A549 (cell line): ENCODE measurements at regions not wholly inside any gene's neighbourhood (a gene's known extent, or its start where the extent isn't known, plus 50 kb on each side); places are given as distances from the start of the nearest gene placed in this dataset.

ENCODE experiments used
- ATAC-seq, 2 experiments: fragments of 200-7000 bp in 1 of 2; fragments of >200 bp in 1 of 2; cut with Nextera tagmentation in 1 of 2; cut with Tn5 transposase in 1 of 2; 3 replicates each; pipeline versions ENCODE4 v1.8.0 to v1.9.1; 2018 to 2020; ENCODE audit warnings: mild to moderate bottlenecking in 1 of 2, moderate library complexity in 1 of 2
- CTCF ChIA-PET: fragments of 300-600 bp; sonication (Branson Sonifier 250); formaldehyde crosslinking; extraction: SDS; loops from one replicate; lab custom pipeline; 2021; ENCODE audit warnings: antibody characterized with exemption, inconsistent platforms; lab: Yijun Ruan, JAX
- POLR2A ChIA-PET: fragments of 350-600 bp; formaldehyde crosslinking; extraction: SDS; loops from one replicate; lab custom pipeline; 2021; ENCODE audit warnings: antibody characterized with exemption, inconsistent platforms; lab: Yijun Ruan, JAX
- DNase-seq, 2 experiments: peaks; one replicate each; pipeline versions ENCODE4 v3.0.0 to v3.0.0-alpha.2; 2011 to 2016; ENCODE audit warnings: low read depth in 1 of 2, low spot score in 1 of 2
- FAIRE-seq: peaks from 2 replicates; lab custom pipeline; 2011; peaks lifted over from hg19 to GRCh38; lab: Jason Lieb, UNC
- H3K27ac ChIP-seq, 2 experiments: fragments of >200 bp; sonication (Bioruptor Twin); formaldehyde crosslinking; 3 replicates each; pipeline ENCODE4 v1.5.1; 2016 to 2017
- H3K4me1 ChIP-seq: fragments of >200 bp; sonication (Bioruptor Twin); formaldehyde crosslinking; 3 replicates; pipeline ENCODE4 v1.6.1; 2016
- H3K4me2 ChIP-seq: fragments of >200 bp; sonication (Bioruptor Twin); formaldehyde crosslinking; 3 replicates; pipeline ENCODE4 v1.6.1; 2016
- H3K4me3 ChIP-seq: fragments of >200 bp; sonication (Bioruptor Twin); formaldehyde crosslinking; 3 replicates; pipeline ENCODE4 v1.5.1; 2016
- H3K9me3 ChIP-seq: fragments of >200 bp; sonication (Bioruptor Twin); formaldehyde crosslinking; 3 replicates; pipeline ENCODE4 v1.6.1; 2016
- CBX8 ChIP-seq: fragments of 200-600 bp; sonication (generic); IDR thresholded peaks from 2 replicates; pipeline ENCODE4 v1.6.1; 2016
- CHD2 ChIP-seq: fragments of 150-350 bp; IDR thresholded peaks from 2 replicates; pipeline ENCODE4 v1.6.1; 2014; ENCODE audit warnings: low read length; ENCODE audit not compliant: partially characterized antibody
- EHF ChIP-seq: fragments of 250-450 bp; sonication (Bioruptor Pico); IDR thresholded peaks from 2 replicates; pipeline ENCODE4 v1.5.0; 2020; ENCODE audit warnings: mild to moderate bottlenecking
- EHMT2 ChIP-seq: fragments of 200-600 bp; sonication (generic); IDR thresholded peaks from 2 replicates; pipeline ENCODE4 v1.6.1; 2016; ENCODE audit warnings: antibody characterized with exemption, low read depth, mild to moderate bottlenecking, moderate library complexity
- FOSL2 ChIP-seq, 2 experiments: fragments of 450-650 bp in 1 of 2; fragments of >200 bp in 1 of 2; sonication (Bioruptor Twin) in 1 of 2; formaldehyde crosslinking; IDR thresholded peaks; 2 replicates each; pipeline versions ENCODE4 v1.5.0 to v1.6.1; 2016 to 2020; ENCODE audit warnings: mild to moderate bottlenecking in 1 of 2, moderate library complexity in 1 of 2
- HEYL ChIP-seq: fragments of 250-450 bp; sonication (Bioruptor Pico); IDR thresholded peaks from 2 replicates; pipeline ENCODE4 v1.8.0; 2021; ENCODE audit warnings: mild to moderate bottlenecking, moderate library complexity
- KDM1A ChIP-seq: fragments of 200-600 bp; sonication (generic); IDR thresholded peaks from 2 replicates; pipeline ENCODE4 v1.6.1; 2016; ENCODE audit warnings: low read depth, mild to moderate bottlenecking
- MAFK ChIP-seq: fragments of 450-650 bp; IDR thresholded peaks from 2 replicates; pipeline ENCODE4 v1.6.1; 2014; ENCODE audit not compliant: partially characterized antibody
- NFE2L2 ChIP-seq: fragments of 150-350 bp; conservative IDR thresholded peaks from 2 replicates; pipeline ENCODE4 v1.6.1; 2014; ENCODE audit warnings: low read length
- PHF8 ChIP-seq: fragments of 200-600 bp; sonication (generic); IDR thresholded peaks from 2 replicates; pipeline ENCODE4 v1.6.1; 2016; ENCODE audit warnings: low read depth, mild to moderate bottlenecking, antibody characterized with exemption, moderate library complexity, borderline replicate concordance
- POLR2AphosphoS2 ChIP-seq: conservative IDR thresholded peaks from 2 replicates; pipeline ENCODE4 v1.6.1; 2012; ENCODE audit warnings: low read length, improper control_type of control experiment, inconsistent platforms
- RNF2 ChIP-seq: fragments of 200-600 bp; sonication (generic); IDR thresholded peaks from 2 replicates; pipeline ENCODE4 v1.6.1; 2016; ENCODE audit warnings: low read depth, mild to moderate bottlenecking, antibody characterized with exemption, moderate library complexity, borderline replicate concordance
- TP53 ChIP-seq: fragments of 250-450 bp; sonication (Bioruptor Pico); IDR thresholded peaks from 2 replicates; pipeline ENCODE4 v1.5.0; 2021; ENCODE audit warnings: mild to moderate bottlenecking, moderate library complexity
- ZC3H11A ChIP-seq: fragments of 450-650 bp; IDR thresholded peaks from 2 replicates; pipeline ENCODE4 v1.6.1; 2014; ENCODE audit warnings: antibody characterized with exemption, mild to moderate bottlenecking
- ZFP36 ChIP-seq: fragments of 450-650 bp; IDR thresholded peaks from 2 replicates; pipeline ENCODE4 v1.6.1; 2014; ENCODE audit warnings: borderline replicate concordance; ENCODE audit not compliant: partially characterized antibody
- WGBS: methylation state at CpG from one replicate; pipeline ENCODE4 v1.1.6; 2017; ENCODE audit errors: missing lambda C conversion rate; 5-methylcytosine and 5-hydroxymethylcytosine counted together
- TF ChIP-seq, protein P1 (sequence below): fragments of 150-350 bp; IDR thresholded peaks from 2 replicates; pipeline ENCODE4 v1.6.1; 2014; ENCODE audit warnings: low read depth, mild to moderate bottlenecking, low read length
- TF ChIP-seq, protein P2 (sequence below): fragments of 250-450 bp; sonication (Bioruptor Pico); IDR thresholded peaks from 2 replicates; pipeline ENCODE4 v1.5.0; 2020; ENCODE audit warnings: low read depth, mild to moderate bottlenecking, moderate library complexity
- TF ChIP-seq, protein P3 (sequence below): fragments of 200-600 bp; sonication (generic); IDR thresholded peaks from 2 replicates; pipeline ENCODE4 v1.6.1; 2016; ENCODE audit warnings: antibody characterized with exemption, mild to moderate bottlenecking, moderate library complexity
- TF ChIP-seq, protein P4 (sequence below): IDR thresholded peaks from 2 replicates; pipeline ENCODE4 v1.6.1; 2012; ENCODE audit warnings: low read depth, borderline replicate concordance
- TF ChIP-seq, protein P5 (sequence below): fragments of >200 bp; sonication (Bioruptor Twin); formaldehyde crosslinking; IDR thresholded peaks from 2 replicates; pipeline ENCODE4 v1.6.1; 2016
- TF ChIP-seq, protein P6 (sequence below): fragments of 450-650 bp; IDR thresholded peaks from 2 replicates; pipeline ENCODE4 v1.6.1; 2014; ENCODE audit warnings: antibody characterized with exemption

DNA sequence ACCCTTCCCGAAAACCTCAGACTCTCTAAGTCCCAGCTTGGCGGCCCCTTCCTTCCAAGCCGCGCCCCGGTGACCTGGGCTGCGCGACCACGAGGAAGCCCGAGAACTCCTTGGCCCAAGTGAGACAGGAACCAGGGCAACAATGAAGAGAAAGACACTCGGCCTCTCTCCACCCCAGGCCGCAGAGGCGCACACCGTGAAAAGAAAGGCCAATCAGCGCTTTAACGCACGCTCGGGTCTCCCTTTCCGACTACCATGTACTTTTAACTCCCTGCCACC lies 166.4 kb upstream of the PPP1R3A start (continued):
- no peak for TF ChIP-seq ZFP36
- TF ChIP-seq ZC3H11A: no peak
- TF ChIP-seq, protein P1, sequence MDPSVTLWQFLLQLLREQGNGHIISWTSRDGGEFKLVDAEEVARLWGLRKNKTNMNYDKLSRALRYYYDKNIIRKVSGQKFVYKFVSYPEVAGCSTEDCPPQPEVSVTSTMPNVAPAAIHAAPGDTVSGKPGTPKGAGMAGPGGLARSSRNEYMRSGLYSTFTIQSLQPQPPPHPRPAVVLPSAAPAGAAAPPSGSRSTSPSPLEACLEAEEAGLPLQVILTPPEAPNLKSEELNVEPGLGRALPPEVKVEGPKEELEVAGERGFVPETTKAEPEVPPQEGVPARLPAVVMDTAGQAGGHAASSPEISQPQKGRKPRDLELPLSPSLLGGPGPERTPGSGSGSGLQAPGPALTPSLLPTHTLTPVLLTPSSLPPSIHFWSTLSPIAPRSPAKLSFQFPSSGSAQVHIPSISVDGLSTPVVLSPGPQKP: no peak
- TF ChIP-seq, protein P2, sequence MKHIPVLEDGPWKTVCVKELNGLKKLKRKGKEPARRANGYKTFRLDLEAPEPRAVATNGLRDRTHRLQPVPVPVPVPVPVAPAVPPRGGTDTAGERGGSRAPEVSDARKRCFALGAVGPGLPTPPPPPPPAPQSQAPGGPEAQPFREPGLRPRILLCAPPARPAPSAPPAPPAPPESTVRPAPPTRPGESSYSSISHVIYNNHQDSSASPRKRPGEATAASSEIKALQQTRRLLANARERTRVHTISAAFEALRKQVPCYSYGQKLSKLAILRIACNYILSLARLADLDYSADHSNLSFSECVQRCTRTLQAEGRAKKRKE (CRISPR knock-in tag): no peak
- no peak for TF ChIP-seq NFE2L2
- TF ChIP-seq, all 56 proteins: peak for 0

DNA sequence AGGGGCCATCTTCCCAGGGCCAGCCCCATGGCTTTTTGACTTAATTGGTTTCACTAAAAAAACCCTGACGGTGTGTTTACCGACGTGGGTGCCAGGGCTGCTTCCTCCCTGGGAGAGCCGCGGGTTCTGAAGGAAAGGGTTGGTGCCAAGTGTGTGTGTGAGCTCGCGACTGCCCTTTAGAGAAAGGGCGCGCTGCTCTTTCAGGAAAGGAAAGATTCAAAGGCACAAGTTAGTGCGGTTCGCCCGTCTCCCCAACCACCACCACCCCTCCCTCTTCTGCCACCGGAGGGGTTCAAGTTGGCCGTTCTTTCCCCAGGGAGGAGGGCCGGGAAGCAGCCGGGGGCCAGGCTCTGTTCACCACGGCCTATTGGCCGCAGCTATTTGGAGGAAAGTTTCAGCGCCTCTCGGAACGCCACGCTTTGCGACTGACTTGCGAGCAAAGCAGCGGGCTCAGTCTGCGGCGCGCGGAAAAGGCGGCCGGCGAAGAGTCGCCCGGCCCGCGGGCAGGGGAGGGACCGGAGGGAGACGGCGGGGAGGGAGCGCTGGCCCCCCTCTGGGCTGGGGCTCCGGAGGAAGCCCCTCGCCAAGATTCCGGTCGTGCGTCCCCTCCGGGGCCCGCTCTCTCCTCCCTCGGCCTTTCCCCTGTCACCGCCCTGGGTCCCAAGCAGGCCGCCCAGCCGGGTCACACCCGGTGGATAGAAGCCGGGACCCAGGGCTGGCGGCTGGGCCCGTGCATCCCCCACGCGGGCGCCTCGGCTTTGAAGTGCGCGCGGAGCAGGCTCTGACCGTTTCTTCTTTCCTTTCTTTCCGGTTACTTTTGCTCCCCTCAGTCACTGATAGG lies 165.9 kb upstream of the PPP1R3A start:
- FAIRE-seq: no peak
- POLR2A ChIA-PET: no interaction called here

DNA sequence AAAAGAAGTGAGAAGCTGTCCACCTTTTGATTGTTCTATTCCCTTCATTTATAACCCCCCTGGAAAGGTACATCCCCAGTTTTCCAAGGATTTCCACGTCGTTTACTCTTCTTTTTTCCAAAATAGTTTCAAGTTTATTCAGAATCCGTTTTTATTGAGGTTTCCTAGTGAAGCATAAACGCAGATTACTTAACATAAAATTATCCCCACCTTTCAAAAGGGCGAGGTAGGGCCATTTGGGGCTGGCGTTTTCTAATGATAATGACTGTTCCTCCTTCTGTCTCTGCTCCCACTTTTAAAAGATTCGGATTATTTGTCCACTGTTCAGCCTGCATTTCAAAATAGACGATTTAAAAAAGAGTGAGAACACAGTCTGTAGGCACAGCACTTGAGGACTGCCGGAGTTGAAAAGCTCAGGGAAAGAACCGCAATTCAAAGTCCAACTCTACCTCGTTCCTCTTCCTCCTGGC lies 165.2 kb upstream of the PPP1R3A start:
- peaks cover 41% of the 10 kb centered on the region for H3K4me1 ChIP-seq
- ChIA-PET POLR2A (no interaction called here), CTCF (interaction anchor here (1.8 kb wide), 1 partner anchor 1767 kb away, joined by 11 read pairs; no protein-coding TSS in a partner anchor)
- WGBS: 50% methylated on average over 11 of the region's 11 CpGs
- FAIRE-seq (no peak), DNase-seq (no peak), ATAC-seq (peak in 1 of 2 experiments; percentile 6; a peak in 2 of 6 replicates)
- H3K4me3 ChIP-seq: peak overlapping the region; percentile 43
- H3K9me3 ChIP-seq: no peaks in the 10 kb centered on the region
- peak overlapping the region; percentile 99 for H3K4me2 ChIP-seq
- no peak overlapping the region for H3K27ac ChIP-seq
- TF ChIP-seq EHMT2: no peak
- no peak for TF ChIP-seq ZFP36
- no peak for TF ChIP-seq CBX8
- TF ChIP-seq EHF (CRISPR knock-in tag): no peak
- no peak for TF ChIP-seq POLR2AphosphoS2
- TF ChIP-seq HEYL (CRISPR knock-in tag): no peak
- TF ChIP-seq RNF2: no peak
- TF ChIP-seq, protein P3, sequence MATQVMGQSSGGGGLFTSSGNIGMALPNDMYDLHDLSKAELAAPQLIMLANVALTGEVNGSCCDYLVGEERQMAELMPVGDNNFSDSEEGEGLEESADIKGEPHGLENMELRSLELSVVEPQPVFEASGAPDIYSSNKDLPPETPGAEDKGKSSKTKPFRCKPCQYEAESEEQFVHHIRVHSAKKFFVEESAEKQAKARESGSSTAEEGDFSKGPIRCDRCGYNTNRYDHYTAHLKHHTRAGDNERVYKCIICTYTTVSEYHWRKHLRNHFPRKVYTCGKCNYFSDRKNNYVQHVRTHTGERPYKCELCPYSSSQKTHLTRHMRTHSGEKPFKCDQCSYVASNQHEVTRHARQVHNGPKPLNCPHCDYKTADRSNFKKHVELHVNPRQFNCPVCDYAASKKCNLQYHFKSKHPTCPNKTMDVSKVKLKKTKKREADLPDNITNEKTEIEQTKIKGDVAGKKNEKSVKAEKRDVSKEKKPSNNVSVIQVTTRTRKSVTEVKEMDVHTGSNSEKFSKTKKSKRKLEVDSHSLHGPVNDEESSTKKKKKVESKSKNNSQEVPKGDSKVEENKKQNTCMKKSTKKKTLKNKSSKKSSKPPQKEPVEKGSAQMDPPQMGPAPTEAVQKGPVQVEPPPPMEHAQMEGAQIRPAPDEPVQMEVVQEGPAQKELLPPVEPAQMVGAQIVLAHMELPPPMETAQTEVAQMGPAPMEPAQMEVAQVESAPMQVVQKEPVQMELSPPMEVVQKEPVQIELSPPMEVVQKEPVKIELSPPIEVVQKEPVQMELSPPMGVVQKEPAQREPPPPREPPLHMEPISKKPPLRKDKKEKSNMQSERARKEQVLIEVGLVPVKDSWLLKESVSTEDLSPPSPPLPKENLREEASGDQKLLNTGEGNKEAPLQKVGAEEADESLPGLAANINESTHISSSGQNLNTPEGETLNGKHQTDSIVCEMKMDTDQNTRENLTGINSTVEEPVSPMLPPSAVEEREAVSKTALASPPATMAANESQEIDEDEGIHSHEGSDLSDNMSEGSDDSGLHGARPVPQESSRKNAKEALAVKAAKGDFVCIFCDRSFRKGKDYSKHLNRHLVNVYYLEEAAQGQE: no peak
- TF ChIP-seq TP53 (CRISPR knock-in tag): no peak
- TF ChIP-seq MAFK: no peak
- no peak for TF ChIP-seq PHF8
- TF ChIP-seq, protein P4, sequence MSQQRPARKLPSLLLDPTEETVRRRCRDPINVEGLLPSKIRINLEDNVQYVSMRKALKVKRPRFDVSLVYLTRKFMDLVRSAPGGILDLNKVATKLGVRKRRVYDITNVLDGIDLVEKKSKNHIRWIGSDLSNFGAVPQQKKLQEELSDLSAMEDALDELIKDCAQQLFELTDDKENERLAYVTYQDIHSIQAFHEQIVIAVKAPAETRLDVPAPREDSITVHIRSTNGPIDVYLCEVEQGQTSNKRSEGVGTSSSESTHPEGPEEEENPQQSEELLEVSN: no peak
- TF ChIP-seq, protein P2 (CRISPR knock-in tag): no peak
- no peak for TF ChIP-seq NFE2L2
- TF ChIP-seq, protein P5, sequence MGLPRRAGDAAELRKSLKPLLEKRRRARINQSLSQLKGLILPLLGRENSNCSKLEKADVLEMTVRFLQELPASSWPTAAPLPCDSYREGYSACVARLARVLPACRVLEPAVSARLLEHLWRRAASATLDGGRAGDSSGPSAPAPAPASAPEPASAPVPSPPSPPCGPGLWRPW: no peak
- no peak for TF ChIP-seq CHD2
- no peak for TF ChIP-seq KDM1A
- TF ChIP-seq, protein P6, sequence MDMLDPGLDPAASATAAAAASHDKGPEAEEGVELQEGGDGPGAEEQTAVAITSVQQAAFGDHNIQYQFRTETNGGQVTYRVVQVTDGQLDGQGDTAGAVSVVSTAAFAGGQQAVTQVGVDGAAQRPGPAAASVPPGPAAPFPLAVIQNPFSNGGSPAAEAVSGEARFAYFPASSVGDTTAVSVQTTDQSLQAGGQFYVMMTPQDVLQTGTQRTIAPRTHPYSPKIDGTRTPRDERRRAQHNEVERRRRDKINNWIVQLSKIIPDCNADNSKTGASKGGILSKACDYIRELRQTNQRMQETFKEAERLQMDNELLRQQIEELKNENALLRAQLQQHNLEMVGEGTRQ: no peak

More for the DNA sequence above, 165.9 kb upstream of the PPP1R3A start:
- Histone ChIP-seq H3K4me2 (peak overlapping the region; percentile 99), H3K27ac (no peak overlapping the region), H3K4me1 (peaks cover 41% of the 10 kb centered on the region), H3K4me3 (peak overlapping the region; percentile 43), H3K9me3 (no peaks in the 10 kb centered on the region)
- 10% methylated on average over 38 of the region's 64 CpGs for WGBS
- TF ChIP-seq, protein P1: no peak
- no peak for TF ChIP-seq FOSL2 (IDR thresholded peaks at IDR 0.05)
- TF ChIP-seq FOSL2 (CRISPR knock-in tag; IDR thresholded peaks at IDR 0.05): no peak
- 0 out of 2 replicates have a peak, but pooled peaks have one; percentile 42 for TF ChIP-seq CBX8
- CTCF ChIA-PET: interaction anchor here (1.8 kb wide), 1 partner anchor 1766 kb away, joined by 11 read pairs; no protein-coding TSS in a partner anchor
- DNase-seq: peak in 1 of 2 experiments; percentile 12
- ATAC-seq: peak; percentile 37 to 62
